Neutrophil (primary cell): ENCODE measurements at regions not wholly inside any gene's neighbourhood (a gene's known extent, or its start where the extent isn't known, plus 50 kb on each side); places are given as distances from the start of the nearest gene placed in this dataset.

ENCODE experiments used
- H3K27ac ChIP-seq: fragments of 200-600 bp; sonication (generic); 2 replicates; pipeline ENCODE4 v1.5.1; 2016; ENCODE audit warnings: mild to moderate bottlenecking, moderate library complexity
- H3K27me3 ChIP-seq: fragments of 200-600 bp; sonication (generic); 2 replicates; pipeline ENCODE4 v1.6.0; 2016; ENCODE audit warnings: mild to moderate bottlenecking
- H3K36me3 ChIP-seq: fragments of 200-600 bp; sonication (generic); 2 replicates; pipeline ENCODE4 v1.5.1; 2017
- H3K4me1 ChIP-seq, 2 experiments: fragments of 200-600 bp in 1 of 2; sonication (generic) in 1 of 2; 1 replicate in 1 of 2; 2 replicates in 1 of 2; pipeline versions ENCODE4 v1.5.1 to v1.6.1; 2013 to 2016; ENCODE audit warnings: low read depth in 1 of 2, low read length in 1 of 2, mild to moderate bottlenecking in 1 of 2, moderate library complexity in 1 of 2; ENCODE audit not compliant: control insufficient read depth in 1 of 2, insufficient read depth in 1 of 2
- H3K4me3 ChIP-seq, 2 experiments: fragments of 200-600 bp in 1 of 2; sonication (generic) in 1 of 2; 1 replicate in 1 of 2; 2 replicates in 1 of 2; pipeline ENCODE4 v1.5.1; 2013 to 2016; ENCODE audit warnings: low read depth in 1 of 2, low read length in 1 of 2, mild to moderate bottlenecking in 1 of 2, moderate library complexity in 1 of 2
- H3K9me3 ChIP-seq: fragments of 200-600 bp; sonication (generic); 2 replicates; pipeline ENCODE4 v1.5.1; 2016
- CTCF ChIP-seq: fragments of 200-600 bp; sonication (generic); IDR thresholded peaks from 2 replicates; pipeline ENCODE4 v1.5.1; 2016; ENCODE audit warnings: antibody characterized with exemption

DNA sequence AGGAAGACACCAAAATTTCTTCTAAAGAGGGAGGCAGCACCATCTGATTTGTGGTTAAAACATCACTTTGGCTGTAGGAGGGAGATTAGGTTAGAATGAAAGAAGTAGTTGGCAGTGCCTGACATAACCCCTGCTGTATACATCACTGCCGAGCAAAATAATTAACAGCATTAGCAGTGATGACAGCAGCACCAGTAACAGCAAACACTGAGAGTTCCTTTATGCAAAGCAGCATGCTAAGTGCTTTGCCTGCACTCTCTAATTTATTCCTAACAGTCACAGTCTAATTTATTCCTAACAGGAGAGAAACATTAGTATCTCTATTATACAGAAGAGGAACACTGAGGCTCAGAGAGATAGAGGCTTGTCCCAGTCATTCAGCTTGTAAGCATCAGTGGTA is 1469.7 kb downstream of the AACS start:
- Histone ChIP-seq H3K36me3 (no peaks in the 10 kb centered on the region), H3K27me3 (no peaks in the 10 kb centered on the region), H3K9me3 (no peaks in the 10 kb centered on the region), H3K27ac (no peak overlapping the region), H3K4me3 (no peak overlapping the region), H3K4me1 (no peaks in the 10 kb centered on the region)
- no peak for TF ChIP-seq CTCF

DNA sequence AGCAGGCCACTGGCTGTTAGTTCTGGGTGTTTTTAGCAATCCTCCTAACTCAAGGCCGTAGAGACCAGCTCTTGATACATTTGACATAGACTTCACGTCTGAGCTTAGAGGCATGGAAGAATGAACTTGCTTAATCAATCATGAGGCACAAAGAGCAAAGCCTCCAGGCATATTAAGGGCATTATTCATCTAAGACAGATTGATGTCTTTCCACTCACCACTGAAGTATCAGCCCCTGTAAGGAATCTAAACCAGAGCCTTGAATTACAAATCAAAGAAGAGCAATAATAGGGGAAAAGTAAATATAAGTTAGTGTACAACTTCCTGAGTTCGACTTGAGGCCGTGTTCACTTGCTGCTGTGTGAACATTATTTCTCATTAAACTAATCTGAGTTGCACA is 1470.7 kb downstream of the AACS start:
- no peaks in the 10 kb centered on the region for H3K4me1 ChIP-seq
- H3K27me3 ChIP-seq = no peaks in the 10 kb centered on the region
- no peaks in the 10 kb centered on the region for H3K36me3 ChIP-seq
- no peaks in the 10 kb centered on the region for H3K9me3 ChIP-seq
- TF ChIP-seq CTCF = no peak
- no peak overlapping the region for H3K4me3 ChIP-seq
- no peak overlapping the region for H3K27ac ChIP-seq

- H3K4me1 ChIP-seq = no peaks in the 10 kb centered on the region
- no peak overlapping the region for H3K4me3 ChIP-seq
- H3K27ac ChIP-seq = no peak overlapping the region
- no peak for TF ChIP-seq CTCF
- H3K9me3 ChIP-seq = no peaks in the 10 kb centered on the region
- no peaks in the 10 kb centered on the region for H3K27me3 ChIP-seq
- H3K36me3 ChIP-seq = no peaks in the 10 kb centered on the region
Measured at GRCh38 chr12:126537961-126538530, 1472.8 kb downstream of the AACS start.

- no peaks in the 10 kb centered on the region for H3K36me3 ChIP-seq
- no peaks in the 10 kb centered on the region for H3K27me3 ChIP-seq
- no peaks in the 10 kb centered on the region for H3K9me3 ChIP-seq
- no peak for TF ChIP-seq CTCF
- H3K4me1 ChIP-seq = no peaks in the 10 kb centered on the region
- no peak overlapping the region for H3K4me3 ChIP-seq
- no peak overlapping the region for H3K27ac ChIP-seq
Measured at GRCh38 chr12:126538888-126539287, 1473.7 kb downstream of the AACS start.

DNA sequence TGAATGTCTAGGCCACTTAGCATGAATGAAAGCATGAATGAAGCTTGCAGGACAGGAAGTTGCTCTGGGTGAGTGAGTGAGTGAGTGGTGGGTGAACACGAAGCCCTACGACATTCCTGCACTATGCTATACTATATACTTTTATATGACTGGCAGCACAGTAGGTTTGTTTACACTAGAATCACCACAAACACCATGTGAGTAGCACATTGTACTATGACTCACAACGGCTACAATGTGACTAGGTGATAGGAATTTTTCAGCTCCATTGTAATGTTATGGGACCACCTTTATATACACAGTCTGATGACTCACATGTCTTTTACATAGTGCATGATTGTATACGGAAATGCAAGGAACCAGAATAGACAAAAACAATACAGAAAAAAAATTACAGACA is 1480.2 kb downstream of the AACS start:
- TF ChIP-seq CTCF = no peak
- no peaks in the 10 kb centered on the region for H3K9me3 ChIP-seq
- H3K27me3 ChIP-seq = no peaks in the 10 kb centered on the region

GRCh38 chr12:126547905-126548304 is 1482.7 kb downstream of the AACS start:
- Histone ChIP-seq H3K4me1 (no peaks in the 10 kb centered on the region), H3K27me3 (no peaks in the 10 kb centered on the region), H3K9me3 (no peaks in the 10 kb centered on the region), H3K4me3 (no peak overlapping the region), H3K27ac (no peak overlapping the region), H3K36me3 (no peaks in the 10 kb centered on the region)
- no peak for TF ChIP-seq CTCF

More for the DNA sequence above, 1480.2 kb downstream of the AACS start:
- no peak overlapping the region for H3K4me3 ChIP-seq
- no peak overlapping the region for H3K27ac ChIP-seq
- H3K4me1 ChIP-seq = no peaks in the 10 kb centered on the region
- H3K36me3 ChIP-seq = no peaks in the 10 kb centered on the region
